OCI-LY7 (cell line): ENCODE measurements at regions not wholly inside any gene's neighbourhood (a gene's known extent, or its start where the extent isn't known, plus 50 kb on each side); places are given as distances from the start of the nearest gene placed in this dataset.

Experiments
- BruUV-seq: library from RNA; stranded (reverse); fragments of 400-500 nt; replicated peaks from 2 replicates; lab custom pipeline; 2021; lab: Mats Ljungman, UMichigan
- CTCF ChIA-PET: fragments of 300-600 bp; sonication (Branson Sonifier 250); formaldehyde crosslinking; loops from one replicate; lab custom pipeline; 2022; ENCODE audit warnings: antibody characterized with exemption; ENCODE audit not compliant: unreplicated experiment; lab: Charles Lee
- POLR2A ChIA-PET: fragments of 300-600 bp; sonication (Branson Sonifier 250); formaldehyde crosslinking; loops from one replicate; lab custom pipeline; 2022; ENCODE audit warnings: antibody characterized with exemption; lab: Charles Lee
- DNase-seq: peaks from one replicate; pipeline ENCODE4 v3.0.0-alpha.2; 2015; ENCODE audit warnings: low spot score
- H2AFZ ChIP-seq: fragments of 200-600 bp; sonication (generic), shearing (Covaris generic); 2 replicates; pipeline ENCODE4 v1.6.1; 2014; ENCODE audit warnings: mild to moderate bottlenecking, antibody characterized with exemption, low read length, moderate library complexity
- H3K27ac ChIP-seq: fragments of 200-600 bp; sonication (generic); 2 replicates; pipeline ENCODE4 v1.5.1; 2014; ENCODE audit warnings: mixed run types, low read depth, mild to moderate bottlenecking, moderate library complexity, low read length, inconsistent platforms; ENCODE audit not compliant: poor library complexity, severe bottlenecking
- H3K36me3 ChIP-seq: fragments of 200-600 bp; sonication (generic); 2 replicates; pipeline ENCODE4 v1.6.1; 2014; ENCODE audit warnings: mild to moderate bottlenecking, antibody characterized with exemption, low read length, moderate library complexity, mixed read lengths; ENCODE audit not compliant: insufficient read depth
- H3K4me1 ChIP-seq: fragments of 200-600 bp; sonication (generic); 2 replicates; pipeline ENCODE4 v1.5.1; 2014; ENCODE audit warnings: mild to moderate bottlenecking, low read length; ENCODE audit not compliant: insufficient read depth, poor library complexity, severe bottlenecking
- H3K4me2 ChIP-seq: fragments of 200-600 bp; sonication (generic); 2 replicates; pipeline ENCODE4 v1.6.1; 2014; ENCODE audit warnings: mild to moderate bottlenecking, low read length
- H3K4me3 ChIP-seq: fragments of 200-600 bp; sonication (generic); 2 replicates; pipeline ENCODE4 v1.5.1; 2014; ENCODE audit warnings: mild to moderate bottlenecking, low read depth, low read length; ENCODE audit not compliant: poor library complexity, severe bottlenecking
- H3K79me2 ChIP-seq: fragments of 200-600 bp; sonication (generic); 2 replicates; pipeline ENCODE4 v1.6.1; 2016; ENCODE audit warnings: low read depth, mild to moderate bottlenecking, low read length, moderate library complexity, mixed read lengths; ENCODE audit not compliant: insufficient read depth
- H3K9me2 ChIP-seq: fragments of 200-600 bp; sonication (generic); 2 replicates; pipeline ENCODE4 v1.6.1; 2016; ENCODE audit warnings: mild to moderate bottlenecking, low read length, mixed read lengths; ENCODE audit not compliant: insufficient read depth
- H3K9me3 ChIP-seq: fragments of 200-600 bp; sonication (generic); 2 replicates; pipeline ENCODE4 v1.6.1; 2014; ENCODE audit warnings: mild to moderate bottlenecking, mixed run types, low read length, mixed read lengths
- H4K20me1 ChIP-seq: fragments of 200-600 bp; sonication (generic); 2 replicates; pipeline ENCODE4 v1.6.1; 2014; ENCODE audit warnings: mild to moderate bottlenecking, antibody characterized with exemption, low read length, moderate library complexity, mixed read lengths; ENCODE audit not compliant: insufficient read depth
- EZH2phosphoT487 ChIP-seq: fragments of 200-600 bp; sonication (generic); IDR thresholded peaks from 2 replicates; pipeline ENCODE4 v1.6.1; 2018; ENCODE audit warnings: low read depth, borderline replicate concordance, mild to moderate bottlenecking, mixed run types, antibody characterized with exemption, low read length, moderate library complexity, mixed read lengths
- intact Hi-C: fragments of 100-400 bp; cut with micrococcal nuclease; formaldehyde crosslinking; loops from one replicate; pipeline ENCODE4 v1.10.0; 2022; ENCODE audit not compliant: unreplicated experiment
- TF ChIP-seq, protein P1 (sequence below): fragments of 200-600 bp; sonication (generic); conservative IDR thresholded peaks from 2 replicates; pipeline ENCODE4 v1.5.1; 2014; ENCODE audit warnings: mild to moderate bottlenecking, antibody characterized with exemption, low read length, moderate library complexity, mixed read lengths

DNA sequence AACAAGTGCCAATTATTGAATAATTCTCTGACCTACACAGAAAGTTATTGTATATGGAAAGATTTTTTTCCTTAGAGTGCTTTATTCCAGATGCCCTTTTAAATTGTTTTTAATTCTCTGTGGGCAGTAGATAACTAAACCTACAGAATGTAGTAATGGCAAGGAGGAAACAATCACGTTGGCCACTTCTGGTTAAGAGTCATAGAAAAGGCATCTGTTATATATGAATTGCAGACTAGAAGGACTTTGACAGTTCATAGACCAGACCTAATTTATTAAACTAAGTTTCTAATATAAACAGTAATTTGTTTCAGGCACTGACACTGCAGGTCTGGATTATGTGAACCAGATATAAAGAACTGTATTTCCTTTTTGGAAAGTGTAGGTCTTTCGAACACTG lies 607.5 kb downstream of the PLCL1 start:
- Histone ChIP-seq H3K4me2 (no peak overlapping the region), H3K9me3 (no peaks in the 10 kb centered on the region), H3K79me2 (no peaks in the 10 kb centered on the region), H3K9me2 (no peaks in the 10 kb centered on the region), H3K4me3 (no peak overlapping the region), H3K4me1 (no peaks in the 10 kb centered on the region), H3K36me3 (no peaks in the 10 kb centered on the region), H3K27ac (no peak overlapping the region), H2AFZ (peak overlapping the region; percentile 78; the same call in 1 of the 2 replicates), H4K20me1 (no peaks in the 10 kb centered on the region)
- POLR2A ChIA-PET = interaction anchor here (0.7 kb wide), 1 partner anchor 75 kb away, joined by 3 read pairs; no protein-coding TSS in a partner anchor
- intact Hi-C loops = no loop called here
- BruUV-seq = no TSS peak
- CTCF ChIA-PET = no interaction called here
- no peak for DNase-seq
- TF ChIP-seq EZH2phosphoT487 = no peak
- TF ChIP-seq, protein P1, sequence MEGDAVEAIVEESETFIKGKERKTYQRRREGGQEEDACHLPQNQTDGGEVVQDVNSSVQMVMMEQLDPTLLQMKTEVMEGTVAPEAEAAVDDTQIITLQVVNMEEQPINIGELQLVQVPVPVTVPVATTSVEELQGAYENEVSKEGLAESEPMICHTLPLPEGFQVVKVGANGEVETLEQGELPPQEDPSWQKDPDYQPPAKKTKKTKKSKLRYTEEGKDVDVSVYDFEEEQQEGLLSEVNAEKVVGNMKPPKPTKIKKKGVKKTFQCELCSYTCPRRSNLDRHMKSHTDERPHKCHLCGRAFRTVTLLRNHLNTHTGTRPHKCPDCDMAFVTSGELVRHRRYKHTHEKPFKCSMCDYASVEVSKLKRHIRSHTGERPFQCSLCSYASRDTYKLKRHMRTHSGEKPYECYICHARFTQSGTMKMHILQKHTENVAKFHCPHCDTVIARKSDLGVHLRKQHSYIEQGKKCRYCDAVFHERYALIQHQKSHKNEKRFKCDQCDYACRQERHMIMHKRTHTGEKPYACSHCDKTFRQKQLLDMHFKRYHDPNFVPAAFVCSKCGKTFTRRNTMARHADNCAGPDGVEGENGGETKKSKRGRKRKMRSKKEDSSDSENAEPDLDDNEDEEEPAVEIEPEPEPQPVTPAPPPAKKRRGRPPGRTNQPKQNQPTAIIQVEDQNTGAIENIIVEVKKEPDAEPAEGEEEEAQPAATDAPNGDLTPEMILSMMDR = no peak

- DNase-seq = no peak
- Histone ChIP-seq H2AFZ (0 out of 2 replicates have a peak overlapping the region, but pooled peaks have one; percentile 14), H3K4me2 (no peak overlapping the region), H3K79me2 (no peaks in the 10 kb centered on the region), H3K9me2 (no peaks in the 10 kb centered on the region), H3K4me1 (no peaks in the 10 kb centered on the region), H3K36me3 (no peaks in the 10 kb centered on the region), H3K9me3 (no peaks in the 10 kb centered on the region), H3K27ac (no peak overlapping the region), H4K20me1 (no peaks in the 10 kb centered on the region), H3K4me3 (no peak overlapping the region)
- TF ChIP-seq EZH2phosphoT487 = no peak
- TF ChIP-seq, protein P1 = no peak
- CTCF ChIA-PET = no interaction called here
- POLR2A ChIA-PET = no interaction called here
- intact Hi-C loops = no loop called here
- BruUV-seq = no TSS peak
Observed at GRCh38 chr2:198408171-198408570, 603.8 kb downstream of the PLCL1 start.

DNA sequence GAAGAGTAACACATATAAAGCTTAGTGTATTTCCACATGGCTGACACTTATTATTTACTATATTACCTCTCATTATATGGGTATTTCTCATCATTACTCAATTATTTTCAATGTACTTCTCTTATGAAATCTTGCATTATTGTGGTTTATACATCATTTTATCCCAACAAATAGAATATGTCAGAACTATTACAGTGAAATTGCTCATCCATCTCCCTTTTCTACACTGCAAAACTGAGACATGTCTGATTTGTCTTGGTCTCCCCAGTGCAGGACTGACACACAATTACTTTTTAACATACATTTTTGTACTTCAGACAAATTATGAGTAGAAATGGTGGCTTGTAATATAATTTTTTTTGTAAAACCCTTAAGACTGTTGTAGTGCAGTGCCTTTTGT lies 600.9 kb downstream of the PLCL1 start:
- no peaks in the 10 kb centered on the region for H3K79me2 ChIP-seq
- no peak for DNase-seq
- peaks cover 11% of the 10 kb centered on the region for H3K4me1 ChIP-seq
- no peak overlapping the region for H3K4me2 ChIP-seq
- TF ChIP-seq, protein P1 = no peak
- no peak for TF ChIP-seq EZH2phosphoT487
- H3K36me3 ChIP-seq = no peaks in the 10 kb centered on the region
- H3K9me2 ChIP-seq = no peaks in the 10 kb centered on the region
- BruUV-seq = no TSS peak
- H3K9me3 ChIP-seq = no peaks in the 10 kb centered on the region
- H2AFZ ChIP-seq = no peak overlapping the region
- no peaks in the 10 kb centered on the region for H4K20me1 ChIP-seq
- intact Hi-C loops = no loop called here
- ChIA-PET CTCF (no interaction called here), POLR2A (no interaction called here)
- H3K4me3 ChIP-seq = no peak overlapping the region
- H3K27ac ChIP-seq = no peak overlapping the region
